ENCODE measurements at regions not wholly inside any gene's neighbourhood (a gene's known extent, or its start where the extent isn't known, plus 50 kb on each side); places are given as distances from the start of the nearest gene placed in this dataset.

DNA sequence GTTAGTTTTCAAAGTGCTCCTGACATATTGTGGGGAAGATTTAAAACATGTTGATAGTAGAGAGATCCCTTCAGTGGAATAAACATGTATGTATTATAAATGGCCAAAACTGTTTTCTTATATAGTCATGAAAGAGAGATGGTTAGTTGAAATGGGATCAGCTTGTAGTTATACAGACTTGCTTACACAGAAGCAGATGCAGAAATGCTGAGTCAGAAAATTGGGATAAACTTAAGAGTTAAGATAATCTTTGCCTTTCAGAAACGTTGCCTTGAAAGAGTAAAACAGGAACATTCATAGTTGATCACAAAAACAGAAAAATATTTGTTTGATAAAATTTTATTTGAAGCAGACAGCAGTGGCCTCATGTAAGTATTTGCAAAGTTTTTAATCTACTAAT is 433.2 kb upstream of the BCHE start (continued):
- TF ChIP-seq, protein P1, sequence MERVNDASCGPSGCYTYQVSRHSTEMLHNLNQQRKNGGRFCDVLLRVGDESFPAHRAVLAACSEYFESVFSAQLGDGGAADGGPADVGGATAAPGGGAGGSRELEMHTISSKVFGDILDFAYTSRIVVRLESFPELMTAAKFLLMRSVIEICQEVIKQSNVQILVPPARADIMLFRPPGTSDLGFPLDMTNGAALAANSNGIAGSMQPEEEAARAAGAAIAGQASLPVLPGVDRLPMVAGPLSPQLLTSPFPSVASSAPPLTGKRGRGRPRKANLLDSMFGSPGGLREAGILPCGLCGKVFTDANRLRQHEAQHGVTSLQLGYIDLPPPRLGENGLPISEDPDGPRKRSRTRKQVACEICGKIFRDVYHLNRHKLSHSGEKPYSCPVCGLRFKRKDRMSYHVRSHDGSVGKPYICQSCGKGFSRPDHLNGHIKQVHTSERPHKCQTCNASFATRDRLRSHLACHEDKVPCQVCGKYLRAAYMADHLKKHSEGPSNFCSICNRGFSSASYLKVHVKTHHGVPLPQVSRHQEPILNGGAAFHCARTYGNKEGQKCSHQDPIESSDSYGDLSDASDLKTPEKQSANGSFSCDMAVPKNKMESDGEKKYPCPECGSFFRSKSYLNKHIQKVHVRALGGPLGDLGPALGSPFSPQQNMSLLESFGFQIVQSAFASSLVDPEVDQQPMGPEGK (CRISPR knock-in tag; IDR thresholded peaks at IDR 0.05; ENCODE audit: borderline replicate concordance), result no peak
- no peak for TF ChIP-seq IRF2 (CRISPR knock-in tag; IDR thresholded peaks at IDR 0.05)
- TF ChIP-seq ZNF134 (CRISPR knock-in tag; conservative IDR thresholded peaks at IDR 0.05), result no peak
- TF ChIP-seq SRSF3 (IDR thresholded peaks at IDR 0.05; ENCODE audit: insufficient read depth, low read length), result no peak
- peak; percentile 86 for TF ChIP-seq MAFF (IDR thresholded peaks at IDR 0.05; ENCODE audit: low read length)
- TF ChIP-seq, protein P2, sequence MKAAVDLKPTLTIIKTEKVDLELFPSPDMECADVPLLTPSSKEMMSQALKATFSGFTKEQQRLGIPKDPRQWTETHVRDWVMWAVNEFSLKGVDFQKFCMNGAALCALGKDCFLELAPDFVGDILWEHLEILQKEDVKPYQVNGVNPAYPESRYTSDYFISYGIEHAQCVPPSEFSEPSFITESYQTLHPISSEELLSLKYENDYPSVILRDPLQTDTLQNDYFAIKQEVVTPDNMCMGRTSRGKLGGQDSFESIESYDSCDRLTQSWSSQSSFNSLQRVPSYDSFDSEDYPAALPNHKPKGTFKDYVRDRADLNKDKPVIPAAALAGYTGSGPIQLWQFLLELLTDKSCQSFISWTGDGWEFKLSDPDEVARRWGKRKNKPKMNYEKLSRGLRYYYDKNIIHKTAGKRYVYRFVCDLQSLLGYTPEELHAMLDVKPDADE (conservative IDR thresholded peaks at IDR 0.05; ENCODE audit: control insufficient read depth, low read depth, low read length), result no peak
- peak; percentile 93 for TF ChIP-seq MAFG (tag; conservative IDR thresholded peaks at IDR 0.05)
- no peak for TF ChIP-seq MXI1 (IDR thresholded peaks at IDR 0.05; ENCODE audit: low read depth, low read length)
- TF ChIP-seq TAF7 (tag; IDR thresholded peaks at IDR 0.05), result no peak
- no peak for TF ChIP-seq L3MBTL2 (IDR thresholded peaks at IDR 0.05)
- TF ChIP-seq NFE2 (IDR thresholded peaks at IDR 0.05; ENCODE audit: low read depth), result no peak; the same call in 1 of the 2 replicates
- no peak for TF ChIP-seq NCOA4 (IDR thresholded peaks at IDR 0.05; ENCODE audit: partially characterized antibody)
- TF ChIP-seq XRCC3 (IDR thresholded peaks at IDR 0.05), result no peak
- TF ChIP-seq PHF20 (IDR thresholded peaks at IDR 0.05; ENCODE audit: partially characterized antibody), result no peak
- no peak for TF ChIP-seq ZNF347 (CRISPR knock-in tag; IDR thresholded peaks at IDR 0.05; ENCODE audit: low read depth)
- no peak for TF ChIP-seq FIP1L1 (IDR thresholded peaks at IDR 0.05; ENCODE audit: low read depth, low read length, poor library complexity, severe bottlenecking)
- no peak for TF ChIP-seq ZNF212 (CRISPR knock-in tag; IDR thresholded peaks at IDR 0.05)
- no peak for TF ChIP-seq ZNF830 (CRISPR knock-in tag; IDR thresholded peaks at IDR 0.05)

All from K562 (cell line).